Occipital lobe (tissue), 1 donor: ENCODE measurements at regions not wholly inside any gene's neighbourhood (a gene's known extent, or its start where the extent isn't known, plus 50 kb on each side); places are given as distances from the start of the nearest gene placed in this dataset.

Experiments used
- DNase-seq: peaks from one replicate; lab custom pipeline; 2025; lab: John Stamatoyannopoulos, UW

DNA sequence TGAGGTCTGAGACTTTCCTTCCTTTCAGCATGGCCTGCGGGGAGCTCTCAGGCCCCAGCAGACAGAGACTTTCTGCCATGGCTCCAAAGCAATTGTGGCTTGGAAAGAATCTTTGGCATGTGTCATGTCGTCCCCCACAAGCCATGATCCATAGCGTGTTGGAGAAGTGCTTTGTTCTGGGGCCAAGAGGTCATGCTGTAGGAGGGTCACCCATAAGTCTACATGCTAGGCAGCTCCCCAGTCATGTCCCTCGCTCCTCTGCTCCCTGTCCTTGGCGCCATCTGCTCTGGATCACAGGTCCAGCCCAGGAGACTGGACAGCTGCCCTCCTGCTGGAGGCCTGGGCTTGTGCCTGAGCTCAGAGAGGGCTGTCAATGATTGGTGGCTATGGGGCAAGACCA lies 78.8 kb upstream of the LCLAT1 start:
- no peak for DNase-seq

DNA sequence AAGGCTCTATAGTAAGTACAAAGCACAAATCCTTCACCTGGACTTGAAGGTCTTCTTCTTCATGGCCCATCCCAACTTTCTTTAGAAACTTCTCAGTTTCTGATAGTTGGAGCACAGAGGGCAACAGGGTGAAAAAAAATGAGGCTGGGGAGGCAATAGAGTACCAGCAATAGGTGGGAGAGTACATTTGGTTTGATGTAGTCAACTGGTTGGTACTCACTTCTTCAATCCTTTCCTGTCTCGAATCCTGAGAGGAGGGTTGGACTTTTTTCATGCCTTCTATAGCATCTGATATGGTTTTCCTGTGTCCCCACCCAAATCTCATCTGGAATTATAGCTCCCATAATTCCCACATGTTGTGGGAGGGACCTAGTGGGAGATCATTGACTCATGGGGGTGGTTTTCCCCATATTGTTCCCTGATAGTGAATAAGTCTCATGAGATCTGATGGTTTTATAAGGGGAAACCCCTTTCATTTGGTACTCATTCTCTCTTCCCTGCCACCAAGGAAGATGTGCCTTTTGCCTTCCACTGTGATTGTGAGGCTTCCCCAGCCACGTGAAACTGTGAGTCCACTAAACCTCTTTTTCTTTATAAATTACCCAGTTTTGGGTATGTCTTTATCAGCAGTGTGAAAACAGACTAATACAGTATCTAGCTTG lies 75.9 kb upstream of the LCLAT1 start:
- DNase-seq: no peak

- DNase-seq: no peak
These were observed 75.2 kb upstream of the LCLAT1 start for GRCh38 chr2:30371772-30372373.

GRCh38 chr2:30372826-30373225 lies 74.2 kb upstream of the LCLAT1 start:
- no peak for DNase-seq

GRCh38 chr2:30373881-30374302 lies 73.2 kb upstream of the LCLAT1 start:
- DNase-seq: no peak

- DNase-seq: no peak
These were observed 72.7 kb upstream of the LCLAT1 start for GRCh38 chr2:30374380-30374779.

DNA sequence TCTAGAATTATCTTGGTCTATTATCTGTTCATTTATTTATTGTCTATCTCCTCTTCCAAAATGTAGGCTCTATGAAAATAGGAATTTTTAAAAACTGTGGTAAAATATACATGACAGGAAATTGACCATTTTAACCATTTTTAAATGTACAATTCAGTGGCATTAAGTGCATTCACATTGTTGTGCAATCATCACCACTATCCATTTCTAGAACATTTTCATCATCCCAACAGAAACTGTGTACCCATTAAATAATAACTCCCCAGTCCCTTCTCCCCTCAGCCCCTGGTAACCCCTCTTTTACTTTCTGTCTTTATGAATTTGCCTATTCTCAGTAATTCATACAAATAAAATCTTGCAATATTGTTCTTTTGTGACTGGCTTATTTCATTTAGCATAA lies 71.1 kb upstream of the LCLAT1 start:
- no peak for DNase-seq

DNA sequence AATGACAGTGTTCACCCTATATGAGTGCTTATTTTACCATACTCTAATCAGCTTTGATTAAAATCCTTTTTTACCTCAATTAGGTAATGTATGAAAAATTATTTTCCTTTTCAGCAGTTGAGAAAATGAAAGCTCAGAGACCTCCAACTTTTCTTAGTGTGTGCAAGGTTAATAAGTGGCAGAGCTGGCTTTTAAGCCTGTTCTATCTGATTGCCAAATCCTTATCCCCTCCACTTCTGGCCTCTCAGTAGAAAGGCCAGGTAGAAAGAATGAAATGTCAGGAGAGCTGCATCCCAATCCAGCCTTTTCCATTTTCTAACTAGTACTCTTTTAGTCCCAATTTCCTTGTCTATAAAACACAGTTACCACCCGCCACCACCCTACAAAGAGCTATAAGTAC lies 67.6 kb upstream of the LCLAT1 start:
- no peak for DNase-seq

GRCh38 chr2:30380824-30381223 lies 66.2 kb upstream of the LCLAT1 start:
- no peak for DNase-seq

- no peak for DNase-seq
These were observed 64.8 kb upstream of the LCLAT1 start for GRCh38 chr2:30382162-30382783.

DNA sequence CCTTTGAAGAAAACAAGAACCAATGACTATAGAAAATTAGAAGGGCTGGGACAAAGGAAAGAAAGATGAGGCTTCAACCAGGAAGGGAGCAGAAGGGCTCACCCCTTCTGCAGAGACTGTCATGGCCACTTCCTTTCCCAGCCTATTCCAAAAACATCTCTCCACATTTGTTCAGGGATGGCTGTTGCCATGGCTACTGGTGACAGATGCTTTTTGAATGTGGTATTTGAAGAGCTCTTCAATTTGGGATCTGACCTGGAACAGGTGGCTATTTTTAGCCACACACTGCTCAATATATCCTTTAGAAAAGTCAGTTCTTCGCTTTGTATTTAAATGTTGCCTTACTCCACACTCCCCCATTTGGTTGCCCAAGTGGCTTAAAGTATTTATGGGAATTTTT lies 64.1 kb upstream of the LCLAT1 start:
- peak; percentile 7 for DNase-seq

- DNase-seq: no peak
These were observed 61.7 kb upstream of the LCLAT1 start for GRCh38 chr2:30385327-30385726.

DNA sequence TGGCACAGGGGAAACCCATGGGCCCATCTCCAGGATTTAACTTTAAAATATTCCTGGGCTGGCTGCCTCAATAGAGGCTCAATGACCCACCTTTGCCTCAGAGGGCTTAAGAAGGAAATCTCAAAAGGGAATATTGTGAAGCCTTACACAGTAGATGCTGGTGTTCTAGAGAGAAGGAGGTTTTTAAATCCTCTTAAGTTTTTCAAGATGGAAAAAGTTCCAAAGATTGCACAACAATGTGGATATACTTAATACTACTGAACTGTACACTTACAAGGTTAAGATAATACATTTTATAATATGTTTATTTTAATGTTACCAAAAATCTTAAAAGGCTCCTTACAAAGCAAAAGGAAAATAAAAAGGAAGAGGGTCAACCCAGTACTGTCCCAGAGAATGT lies 54.9 kb upstream of the LCLAT1 start:
- no peak for DNase-seq

GRCh38 chr2:30393510-30393909 lies 53.5 kb upstream of the LCLAT1 start:
- no peak for DNase-seq

DNA sequence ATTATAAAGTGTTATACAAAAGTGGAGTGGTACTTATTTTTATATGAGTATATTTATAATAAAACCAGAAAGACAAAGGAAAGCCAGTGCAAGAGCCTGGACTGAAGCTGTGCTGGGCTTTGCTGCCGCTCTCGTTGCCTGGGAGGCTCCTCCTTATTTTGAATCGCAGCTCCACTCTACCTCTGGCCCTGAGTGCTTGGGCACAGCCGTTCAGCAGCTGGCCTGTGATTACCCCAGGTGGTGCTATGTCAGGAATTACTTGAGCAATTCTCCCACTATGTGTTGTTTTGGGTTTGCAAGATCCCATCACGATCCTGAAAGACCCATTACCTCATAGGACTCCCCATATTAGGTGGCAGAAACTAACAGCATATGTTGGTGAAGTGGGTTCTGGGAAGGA lies 53.0 kb upstream of the LCLAT1 start:
- DNase-seq: no peak

DNA sequence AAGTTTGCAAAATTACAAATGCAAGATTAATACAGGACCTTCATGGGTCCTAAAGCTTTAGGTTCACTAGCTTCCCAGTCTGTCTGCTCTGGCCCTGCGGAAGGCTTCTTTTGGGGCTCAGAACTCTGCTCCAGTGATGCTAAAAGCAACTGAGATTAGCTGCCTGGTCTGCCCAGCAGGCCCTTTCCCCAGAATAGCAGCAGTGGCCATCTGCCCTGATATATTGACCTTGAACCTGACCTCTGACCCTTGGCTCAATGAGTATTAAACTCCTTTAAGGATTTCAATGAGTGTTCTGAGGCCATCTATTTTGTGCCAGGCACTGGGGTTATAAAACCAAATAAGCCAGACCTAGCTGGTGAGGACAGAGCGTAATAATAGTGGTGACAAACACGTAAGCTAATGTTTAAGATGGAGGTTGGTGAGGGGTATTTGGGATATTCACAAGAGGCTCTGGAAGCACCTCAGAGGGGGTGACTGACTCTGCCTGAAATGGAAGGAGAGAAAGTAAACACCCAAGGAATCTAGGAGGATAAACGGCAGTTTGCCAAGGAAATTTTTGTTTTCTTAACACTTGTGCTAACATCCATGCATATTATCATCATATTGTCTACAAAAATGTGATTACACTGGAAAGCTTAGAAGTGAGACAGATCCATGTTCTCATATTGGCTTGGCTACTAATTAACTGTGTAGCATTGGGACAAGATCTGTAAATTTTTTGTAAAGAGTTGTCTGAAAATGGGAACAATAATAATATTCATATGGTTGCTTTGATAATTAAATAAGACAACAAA lies 50.4 kb upstream of the LCLAT1 start:
- no peak for DNase-seq
